ENCODE measurements at regions not wholly inside any gene's neighbourhood (a gene's known extent, or its start where the extent isn't known, plus 50 kb on each side); places are given as distances from the start of the nearest gene placed in this dataset.

GRCh38 chr7:96822824-96823223, 113.2 kb upstream of the SEM1 start:
- Histone ChIP-seq H3K4me2 (ENCODE audit: low read length) (no peak overlapping the region), H3K27me3 (ENCODE audit: insufficient read depth, low read length) (peaks cover 13% of the 10 kb centered on the region; the same call in 1 of the 2 replicates), H2AFZ (ENCODE audit: low read depth, low read length, poor library complexity, severe bottlenecking) (no peak overlapping the region), H4K20me1 (ENCODE audit: insufficient read depth) (no peaks in the 10 kb centered on the region), H3K79me2 (ENCODE audit: insufficient read depth, low read length) (no peaks in the 10 kb centered on the region), H3K36me3 (ENCODE audit: control insufficient read depth in 1 of 2, insufficient read depth in 2 of 2, low read length in 2 of 2) (no peaks in the 10 kb centered on the region), H3K4me1 (ENCODE audit: control insufficient read depth in 1 of 2, insufficient read depth in 2 of 2, low read length in 2 of 2) (no peaks in the 10 kb centered on the region), H3K9ac (ENCODE audit: low read length) (no peak overlapping the region), H3K9me3 (ENCODE audit: control insufficient read depth in 1 of 2, insufficient read depth in 1 of 2, low read depth in 1 of 2, low read length in 2 of 2) (no peaks in the 10 kb centered on the region), H3K9me2 (ENCODE audit: insufficient read depth) (no peaks in the 10 kb centered on the region), H3K27ac (ENCODE audit: low read depth, low read length) (no peak overlapping the region), H3K4me3 (replicated peaks in 1 of 2; ENCODE audit: low read depth in 1 of 2, low read length in 2 of 2) (no peak overlapping the region)
- ChIA-PET CTCF (no interaction called here), POLR2A (interaction anchor here (0.7 to 1.0 kb wide), 2 partner anchors 8 to 205 kb away, joined by 3 to 4 read pairs; no protein-coding TSS in a partner anchor), RAD21 (ENCODE audit: low non-redundant PET in 1 of 2, low total read pairs in 2 of 2, uncharacterized antibody in 2 of 2, unreplicated experiment in 2 of 2) (no interaction called here)
- intact Hi-C loops (cut with micrococcal nuclease): no loop called here
- ATAC-seq (no peak), DNase-seq (ENCODE audit: low read depth, low spot score) (no peak)
- BruUV-seq (replicated peaks): no TSS peak
- TF ChIP-seq YY1 (IDR thresholded peaks at IDR 0.05; ENCODE audit: extremely low read depth, insufficient replicate concordance, low read depth, low read length) (no peak), ZFX (IDR thresholded peaks at IDR 0.05) (no peak), RAD21 (IDR thresholded peaks at IDR 0.05; ENCODE audit: low read depth) (no peak), REST (IDR thresholded peaks at IDR 0.05; ENCODE audit: low read depth) (no peak), ELF1 (IDR thresholded peaks at IDR 0.05; ENCODE audit: borderline replicate concordance, low read depth) (no peak), SIN3A (IDR thresholded peaks at IDR 0.05; ENCODE audit: low read depth) (no peak), EZH2phosphoT487 (IDR thresholded peaks at IDR 0.05; ENCODE audit: borderline replicate concordance) (no peak), CTCF (IDR thresholded peaks at IDR 0.05 in 2 of 3, conservative IDR thresholded peaks at IDR 0.05 in 1 of 3; ENCODE audit: borderline replicate concordance in 1 of 3, insufficient read depth in 1 of 3, low read depth in 2 of 3, low read length in 2 of 3) (no peak), FOSL1 (IDR thresholded peaks at IDR 0.05; ENCODE audit: low read depth) (no peak), EZH2 (IDR thresholded peaks at IDR 0.05) (no peak), JUND (IDR thresholded peaks at IDR 0.05) (no peak), CBX3 (IDR thresholded peaks at IDR 0.05; ENCODE audit: low read depth) (no peak), TCF7L2 (IDR thresholded peaks at IDR 0.05; ENCODE audit: borderline replicate concordance, extremely low read depth, insufficient read depth, insufficient read length) (no peak), ATF3 (IDR thresholded peaks at IDR 0.05) (no peak)
